Activated T-helper 1 cell treated with anti-CD3 and anti-CD28 coated beads, Interleukin-12 subunit alpha, Interleukin-12 subunit beta, Interleukin-2, Interleukin-4 antibody, amounts not matched to agents 30 ng/mL and 10 ng/mL and 1 ng/mL, durations not matched to agents 14 hours and 24 hours and 36 hours (primary cell): ENCODE measurements at regions not wholly inside any gene's neighbourhood (a gene's known extent, or its start where the extent isn't known, plus 50 kb on each side); places are given as distances from the start of the nearest gene placed in this dataset.
A peak's percentile ranks its signal among the peaks of the same experiment; 100 is the strongest.
"Not testable (repeated sequence)": the region's sequence is repeated elsewhere in the genome, so short reads cannot be mapped to it uniquely, and the experiment has no call there.

Experiments
- DNase-seq: peaks from one replicate; pipeline ENCODE4 v3.0.0; 2021; ENCODE audit warnings: low spot score
- H3K27ac Mint-ChIP-seq: one replicate; pipeline ENCODE4 v1.8.0; 2021; ENCODE audit warnings: mild to moderate bottlenecking, mixed read lengths
- H3K27me3 Mint-ChIP-seq: one replicate; pipeline ENCODE4 v1.8.0; 2022; ENCODE audit warnings: mild to moderate bottlenecking, moderate library complexity, mixed read lengths; ENCODE audit not compliant: insufficient read depth
- H3K36me3 Mint-ChIP-seq: one replicate; pipeline ENCODE4 v1.8.0; 2021; ENCODE audit warnings: low read depth, mixed read lengths
- H3K4me1 Mint-ChIP-seq: one replicate; pipeline ENCODE4 v1.8.0; 2021; ENCODE audit warnings: low read depth, mixed read lengths
- H3K4me3 Mint-ChIP-seq: one replicate; pipeline ENCODE4 v1.8.0; 2021; ENCODE audit warnings: mild to moderate bottlenecking, moderate library complexity, mixed read lengths
- H3K9me3 Mint-ChIP-seq: one replicate; pipeline ENCODE4 v1.8.0; 2021; ENCODE audit warnings: mixed read lengths
- intact Hi-C: fragments of 100-400 bp; cut with micrococcal nuclease; formaldehyde crosslinking; loops from one replicate; pipeline ENCODE4 v1.15.1; 2024

DNA sequence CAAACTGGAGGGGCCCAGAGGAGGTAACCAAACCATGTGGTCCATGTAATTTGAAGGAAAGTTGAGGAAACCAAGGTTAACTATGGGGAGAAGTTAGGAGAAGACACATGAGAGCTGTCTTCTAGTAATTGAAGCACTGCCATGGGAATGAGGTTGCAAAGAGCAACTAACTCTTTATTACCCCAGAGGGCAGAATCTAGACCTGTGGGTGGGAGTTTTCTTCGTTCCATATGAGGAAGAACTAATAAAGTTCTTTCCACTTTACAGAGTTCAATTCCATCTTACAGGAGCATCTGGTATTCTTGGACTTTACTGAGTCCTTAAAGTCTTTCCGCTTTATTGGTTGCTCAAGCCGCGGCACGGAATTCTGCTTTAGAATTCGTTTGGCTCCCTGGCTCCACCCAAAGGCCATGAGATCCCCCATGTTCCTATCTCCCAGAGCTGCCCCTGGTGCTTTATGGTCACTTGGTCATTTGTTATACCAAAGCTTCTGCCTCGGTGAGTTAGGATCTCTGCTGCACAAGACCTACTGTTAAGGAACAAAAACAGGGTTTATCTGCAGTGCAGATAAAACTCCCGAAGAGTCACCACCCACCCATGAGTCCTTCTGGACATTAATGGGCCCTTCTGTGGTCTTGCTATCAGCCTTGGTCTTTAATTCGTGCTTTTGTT lies 89.5 kb upstream of the UMPS start:
- H3K36me3 Mint-ChIP-seq, result no peaks in the 10 kb centered on the region
- intact Hi-C loops, result loop anchor here (1.0 to 2.0 kb wide), 2 partner anchors 10 to 48 kb away; no protein-coding TSS in a partner anchor
- peaks cover 45% of the 10 kb centered on the region for H3K4me1 Mint-ChIP-seq
- H3K4me3 Mint-ChIP-seq, result no peak overlapping the region
- H3K27ac Mint-ChIP-seq, result no peak overlapping the region
- no peak for DNase-seq
- peaks cover 56% of the 10 kb centered on the region for H3K27me3 Mint-ChIP-seq
- peaks cover 4% of the 10 kb centered on the region for H3K9me3 Mint-ChIP-seq

DNA sequence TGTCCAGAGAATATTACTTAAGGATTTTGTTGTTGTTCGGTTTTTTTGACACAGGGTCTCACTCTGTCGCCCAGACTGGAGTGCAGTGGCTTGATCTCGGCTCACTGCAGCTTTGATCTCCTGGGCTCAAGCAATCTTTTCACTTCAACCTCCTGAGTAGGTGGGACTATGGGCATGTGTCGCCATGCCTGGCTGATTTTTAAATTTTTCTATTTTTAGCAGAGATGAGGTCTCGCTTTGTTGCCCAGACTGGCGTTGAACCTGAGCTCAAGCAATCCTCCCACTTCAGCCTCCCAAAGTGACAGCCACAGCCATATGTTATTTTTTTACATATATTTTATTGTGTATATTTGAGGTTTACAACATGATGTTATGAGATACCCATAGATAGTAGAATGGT lies 86.8 kb upstream of the UMPS start:
- intact Hi-C loops, result no loop called here
- no peak for DNase-seq
- Mint-ChIP-seq H3K4me1 (peaks cover 27% of the 10 kb centered on the region), H3K27me3 (peaks cover 49% of the 10 kb centered on the region), H3K27ac (no peak overlapping the region), H3K9me3 (peaks cover 4% of the 10 kb centered on the region), H3K4me3 (no peak overlapping the region), H3K36me3 (no peaks in the 10 kb centered on the region)

DNA sequence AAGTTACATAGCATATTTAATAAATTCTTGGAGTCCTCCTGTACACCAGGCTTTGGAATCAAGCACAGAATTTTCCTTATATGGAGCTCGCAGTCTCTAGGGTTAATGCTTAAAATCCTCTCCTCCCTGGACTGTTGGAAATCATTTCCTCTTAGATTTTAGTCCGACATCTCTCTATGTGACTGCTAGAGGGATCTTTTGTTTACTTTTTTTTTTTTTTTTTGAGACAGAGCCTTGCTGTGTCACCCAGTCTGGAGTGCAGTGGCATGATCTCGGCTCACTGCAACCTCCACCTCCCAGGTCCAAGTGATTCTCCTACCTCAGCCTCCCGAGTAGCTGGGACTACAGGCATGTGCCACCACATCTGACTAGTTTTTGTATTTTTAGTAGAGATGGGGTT lies 84.1 kb upstream of the UMPS start:
- H3K36me3 Mint-ChIP-seq, H3K9me3 Mint-ChIP-seq, H3K27ac Mint-ChIP-seq, intact Hi-C loops, DNase-seq, H3K4me3 Mint-ChIP-seq: not testable (repeated sequence)
- Mint-ChIP-seq H3K4me1 (peaks cover 18% of the 10 kb centered on the region), H3K27me3 (peaks cover 49% of the 10 kb centered on the region)

DNA sequence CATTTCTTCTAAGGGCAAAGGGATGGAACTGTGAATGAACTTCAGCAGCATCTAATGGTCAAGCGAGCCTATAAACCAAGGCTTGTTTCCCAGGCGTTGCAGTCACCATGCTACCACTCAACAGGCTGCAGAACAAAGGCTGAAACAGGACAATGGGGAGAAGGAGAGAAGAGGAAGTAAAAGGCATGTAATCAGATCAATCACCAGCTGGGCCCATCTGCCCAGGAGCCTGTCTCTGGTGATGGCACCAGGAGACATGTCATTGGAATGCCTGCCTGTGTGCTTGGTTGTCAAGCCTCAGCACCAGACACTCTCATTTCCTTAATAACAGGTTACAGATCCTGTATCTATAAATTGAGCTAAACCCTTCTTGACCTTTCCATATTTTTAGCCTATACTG lies 81.7 kb upstream of the UMPS start:
- Mint-ChIP-seq H3K27me3 (peaks cover 32% of the 10 kb centered on the region), H3K36me3 (no peaks in the 10 kb centered on the region), H3K27ac (no peak overlapping the region), H3K4me3 (no peak overlapping the region), H3K4me1 (peaks cover 15% of the 10 kb centered on the region), H3K9me3 (peaks cover 4% of the 10 kb centered on the region)
- intact Hi-C loops, result no loop called here
- DNase-seq, result no peak

DNA sequence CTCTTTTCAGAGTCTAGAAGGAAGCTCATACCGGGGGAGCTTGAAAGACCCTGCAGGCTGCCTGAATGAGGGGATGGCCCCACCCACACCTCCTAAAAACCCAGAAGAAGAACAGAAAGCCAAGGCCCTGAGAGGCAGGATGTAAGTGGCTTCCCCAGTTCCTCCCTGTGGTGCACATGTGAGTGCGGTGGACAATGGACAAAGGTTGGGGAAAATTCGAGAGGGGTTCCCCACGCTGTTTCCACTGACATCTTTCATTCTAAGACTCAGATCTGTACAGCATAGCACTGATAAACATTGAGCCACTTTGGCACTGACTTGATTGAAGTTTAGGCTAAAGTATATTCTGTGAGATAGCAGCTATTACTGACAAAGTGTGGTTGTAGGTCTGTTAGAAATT lies 79.5 kb upstream of the UMPS start:
- H3K27ac Mint-ChIP-seq, result peak overlapping the region; percentile 27
- H3K36me3 Mint-ChIP-seq, result no peaks in the 10 kb centered on the region
- intact Hi-C loops, result loop anchor here (1.0 to 5.0 kb wide), 3 partner anchors 10 to 402 kb away; partner anchors contain the start of gene UMPS
- no peaks in the 10 kb centered on the region for H3K9me3 Mint-ChIP-seq
- H3K4me1 Mint-ChIP-seq, result peaks cover 15% of the 10 kb centered on the region
- no peak overlapping the region for H3K4me3 Mint-ChIP-seq
- H3K27me3 Mint-ChIP-seq, result peaks cover 32% of the 10 kb centered on the region
- no peak for DNase-seq

DNA sequence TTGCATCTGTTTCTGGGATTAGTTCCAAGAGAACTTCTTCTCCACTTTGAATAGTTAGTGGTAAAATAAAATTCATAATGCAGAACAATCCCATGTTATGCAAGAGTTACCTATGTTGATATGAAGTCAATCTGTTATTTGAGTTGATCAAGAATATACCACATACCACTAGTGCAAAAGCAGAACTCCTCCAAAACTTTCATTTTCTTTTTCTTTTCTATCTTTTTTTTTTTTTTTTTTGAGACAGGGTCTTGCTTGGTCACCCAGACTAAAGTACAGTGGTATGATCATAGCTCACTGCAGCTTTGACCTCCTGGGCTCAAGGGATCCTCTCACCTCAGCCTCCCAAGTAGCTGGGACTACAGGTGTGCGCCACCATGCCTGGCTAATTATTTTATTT lies 78.8 kb upstream of the UMPS start:
- not testable (repeated sequence) for DNase-seq, H3K36me3 Mint-ChIP-seq, H3K4me3 Mint-ChIP-seq, H3K27ac Mint-ChIP-seq, H3K9me3 Mint-ChIP-seq
- intact Hi-C loops, result loop anchor here (5.0 kb wide), 2 partner anchors 81 to 401 kb away; partner anchors contain the start of gene UMPS
- peaks cover 30% of the 10 kb centered on the region for H3K27me3 Mint-ChIP-seq
- peaks cover 15% of the 10 kb centered on the region for H3K4me1 Mint-ChIP-seq

DNA sequence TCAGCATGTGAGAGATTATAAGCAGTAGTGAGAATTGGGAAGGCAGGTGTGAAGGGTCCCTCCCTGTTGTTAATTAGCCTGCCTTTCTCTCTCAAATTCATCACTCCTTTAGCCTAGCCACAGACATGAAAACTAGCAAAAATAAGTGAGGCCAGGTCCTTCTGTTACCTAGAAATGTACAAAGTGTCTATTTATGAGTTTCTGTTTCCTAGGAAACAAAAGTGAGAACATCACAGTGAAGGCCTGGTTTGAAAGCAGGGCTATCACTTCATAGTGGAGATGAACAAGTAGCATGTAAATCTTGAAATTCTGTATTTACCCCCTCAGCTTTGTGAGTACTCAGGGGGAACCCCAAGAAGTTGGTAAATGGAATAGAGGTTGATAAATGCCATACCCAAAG lies 78.2 kb upstream of the UMPS start:
- peaks cover 15% of the 10 kb centered on the region for H3K4me1 Mint-ChIP-seq
- no peak overlapping the region for H3K4me3 Mint-ChIP-seq
- H3K27me3 Mint-ChIP-seq, result peaks cover 33% of the 10 kb centered on the region
- H3K36me3 Mint-ChIP-seq, result no peaks in the 10 kb centered on the region
- no peak overlapping the region for H3K27ac Mint-ChIP-seq
- no peaks in the 10 kb centered on the region for H3K9me3 Mint-ChIP-seq
- intact Hi-C loops, result loop anchor here (5.0 kb wide), 2 partner anchors 80 to 400 kb away; partner anchors contain the start of gene UMPS
- no peak for DNase-seq

DNA sequence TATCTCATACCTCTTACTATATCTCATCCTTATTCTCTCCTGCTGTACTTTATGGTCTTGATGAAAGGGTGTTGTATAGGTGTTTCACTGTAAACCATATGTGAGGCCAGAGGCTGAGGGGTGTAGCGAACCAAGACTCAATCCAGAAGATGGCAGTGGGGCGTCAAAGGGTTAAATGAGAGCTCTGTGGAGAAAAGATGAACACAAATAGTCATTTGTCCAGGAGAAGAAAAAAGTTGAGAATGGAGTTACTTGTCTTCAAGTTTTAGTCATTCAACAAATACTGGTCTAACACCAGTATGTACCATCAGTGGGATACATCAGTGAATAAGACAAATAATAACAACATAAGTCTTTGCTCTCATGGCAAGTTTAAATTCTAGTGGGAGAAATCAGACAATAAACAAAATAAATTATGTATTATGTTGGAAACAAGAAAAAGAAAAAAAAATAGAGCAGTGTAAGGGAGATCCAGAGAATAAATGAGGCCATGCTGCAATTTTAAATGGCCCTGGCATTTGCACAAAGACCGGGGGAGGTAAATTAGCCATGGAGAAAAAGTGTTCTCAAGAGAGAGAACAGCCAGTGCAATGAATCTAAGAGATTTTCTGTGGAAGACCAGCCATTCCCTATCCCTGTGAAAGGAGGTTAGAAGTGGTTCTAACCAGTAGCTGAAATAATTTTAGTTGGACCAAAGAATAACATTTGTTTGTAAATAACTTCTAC lies 77.0 kb upstream of the UMPS start:
- no peaks in the 10 kb centered on the region for H3K9me3 Mint-ChIP-seq
- H3K36me3 Mint-ChIP-seq, result no peaks in the 10 kb centered on the region
- H3K27ac Mint-ChIP-seq, result no peak overlapping the region
- no peak for DNase-seq
- H3K27me3 Mint-ChIP-seq, result peaks cover 28% of the 10 kb centered on the region
- H3K4me1 Mint-ChIP-seq, result peaks cover 15% of the 10 kb centered on the region
- no peak overlapping the region for H3K4me3 Mint-ChIP-seq
- intact Hi-C loops, result loop anchor here (5.0 kb wide), 2 partner anchors 79 to 399 kb away; partner anchors contain the start of gene UMPS

DNA sequence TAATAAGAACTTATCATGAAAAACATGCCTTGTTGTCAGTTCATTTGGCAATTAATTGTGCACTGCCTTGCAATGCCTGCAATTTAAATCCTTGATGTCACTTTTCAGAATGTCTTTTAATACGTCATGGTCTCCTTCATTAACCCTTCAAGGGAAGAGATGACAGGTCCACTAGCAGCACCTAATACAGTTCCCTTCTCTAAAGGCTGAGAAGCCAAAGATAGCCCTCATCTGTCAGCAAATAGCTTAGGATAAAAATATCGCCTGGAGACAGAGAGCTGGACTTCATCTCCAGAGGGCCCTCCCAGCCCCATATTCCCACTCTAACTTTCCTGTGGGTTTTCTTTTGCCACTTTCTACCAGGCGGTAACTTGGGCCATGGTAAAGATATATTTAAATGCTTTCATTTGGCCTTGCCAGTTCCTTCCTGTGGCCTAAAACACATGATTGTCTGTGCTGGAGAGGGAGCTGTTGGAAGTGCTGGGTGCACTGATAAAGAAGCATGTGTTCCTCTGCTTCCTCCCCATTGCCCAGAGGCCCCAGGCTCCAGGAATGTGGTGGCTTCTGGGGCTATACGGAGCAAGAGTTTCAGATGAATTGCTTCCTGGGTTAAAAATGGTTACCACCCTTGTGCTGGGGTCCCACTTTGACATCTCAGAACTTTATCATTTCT lies 76.3 kb upstream of the UMPS start:
- intact Hi-C loops, result loop anchor here (5.0 kb wide), 2 partner anchors 78 to 398 kb away; partner anchors contain the start of gene UMPS
- H3K4me1 Mint-ChIP-seq, result peaks cover 15% of the 10 kb centered on the region

DNA sequence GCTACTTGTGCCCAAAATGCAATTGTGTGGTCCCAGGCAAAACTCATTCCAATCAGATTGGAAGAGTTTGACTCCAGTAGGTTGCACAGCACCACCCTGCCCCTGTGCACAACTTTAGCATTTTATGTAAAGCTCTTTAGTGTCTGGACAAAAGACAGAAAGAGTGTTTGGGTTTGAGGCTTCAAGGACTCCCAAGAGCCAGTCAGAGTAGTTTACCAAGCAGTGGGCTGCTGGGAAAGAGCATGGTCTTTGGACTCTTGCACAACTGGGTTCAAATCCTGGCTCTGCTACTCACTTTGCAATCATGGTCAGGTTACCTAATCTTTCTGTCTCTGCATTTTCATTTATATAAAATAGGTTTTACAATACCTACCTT lies 75.8 kb upstream of the UMPS start:
- DNase-seq, result no peak
- H3K27me3 Mint-ChIP-seq, result peaks cover 25% of the 10 kb centered on the region
- intact Hi-C loops, result loop anchor here (5.0 kb wide), 2 partner anchors 78 to 398 kb away; partner anchors contain the start of gene UMPS
- no peak overlapping the region for H3K4me3 Mint-ChIP-seq
- H3K27ac Mint-ChIP-seq, result no peak overlapping the region
- H3K36me3 Mint-ChIP-seq, result no peaks in the 10 kb centered on the region
- peaks cover 15% of the 10 kb centered on the region for H3K4me1 Mint-ChIP-seq
- no peaks in the 10 kb centered on the region for H3K9me3 Mint-ChIP-seq

More for the DNA sequence above, 76.3 kb upstream of the UMPS start:
- no peak for DNase-seq
- Mint-ChIP-seq H3K4me3 (no peak overlapping the region), H3K36me3 (no peaks in the 10 kb centered on the region), H3K9me3 (no peaks in the 10 kb centered on the region), H3K27ac (no peak overlapping the region), H3K27me3 (peaks cover 24% of the 10 kb centered on the region)

DNA sequence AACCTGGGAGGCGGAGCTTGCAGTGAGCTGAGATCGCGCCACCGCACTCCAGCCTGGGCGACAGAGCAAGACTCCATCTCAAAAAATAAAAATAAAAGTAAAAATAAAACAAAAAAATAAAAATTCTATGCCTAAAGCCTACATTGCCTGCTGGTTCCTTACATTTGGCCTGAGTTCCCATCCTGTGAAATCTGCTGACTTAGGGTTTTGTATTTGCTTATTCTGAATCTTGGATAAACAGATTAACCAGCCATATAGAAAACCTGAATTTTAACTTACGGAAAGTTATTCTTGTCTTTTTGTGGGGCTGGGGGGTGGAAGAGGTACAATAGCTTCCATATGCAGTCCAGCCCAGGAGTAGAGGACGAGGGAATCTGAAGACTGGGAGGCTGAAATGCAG lies 73.7 kb upstream of the UMPS start:
- H3K4me3 Mint-ChIP-seq, result no peak overlapping the region

DNA sequence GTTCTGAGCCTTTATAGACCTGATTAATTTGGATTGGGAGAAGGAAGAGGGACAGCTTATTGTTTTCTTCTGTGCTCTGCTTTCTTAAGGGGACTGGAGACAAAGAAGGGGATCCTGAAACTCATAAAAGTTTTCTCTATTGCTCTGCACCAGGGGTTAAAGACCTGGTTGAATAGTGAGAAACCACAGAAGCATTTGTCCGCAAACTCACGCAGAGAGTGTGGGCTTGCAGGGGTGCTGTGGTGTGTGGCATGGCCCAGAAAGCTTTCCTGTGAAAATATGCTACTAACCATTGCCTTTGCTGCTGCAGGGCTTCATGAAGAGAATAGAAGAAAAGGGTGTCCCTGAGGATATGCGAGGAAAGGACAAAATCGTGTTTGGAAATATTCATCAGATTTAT lies 73.1 kb upstream of the UMPS start:
- Mint-ChIP-seq H3K27ac (no peak overlapping the region), H3K9me3 (no peaks in the 10 kb centered on the region), H3K4me1 (peaks cover 5% of the 10 kb centered on the region), H3K4me3 (no peak overlapping the region), H3K27me3 (peaks cover 33% of the 10 kb centered on the region), H3K36me3 (no peaks in the 10 kb centered on the region)
- intact Hi-C loops, result no loop called here
- no peak for DNase-seq

More for the DNA sequence above, 73.7 kb upstream of the UMPS start:
- intact Hi-C loops, result no loop called here
- Mint-ChIP-seq H3K9me3 (no peaks in the 10 kb centered on the region), H3K27me3 (peaks cover 33% of the 10 kb centered on the region), H3K27ac (no peak overlapping the region), H3K36me3 (no peaks in the 10 kb centered on the region), H3K4me1 (peaks cover 5% of the 10 kb centered on the region)
- no peak for DNase-seq

DNA sequence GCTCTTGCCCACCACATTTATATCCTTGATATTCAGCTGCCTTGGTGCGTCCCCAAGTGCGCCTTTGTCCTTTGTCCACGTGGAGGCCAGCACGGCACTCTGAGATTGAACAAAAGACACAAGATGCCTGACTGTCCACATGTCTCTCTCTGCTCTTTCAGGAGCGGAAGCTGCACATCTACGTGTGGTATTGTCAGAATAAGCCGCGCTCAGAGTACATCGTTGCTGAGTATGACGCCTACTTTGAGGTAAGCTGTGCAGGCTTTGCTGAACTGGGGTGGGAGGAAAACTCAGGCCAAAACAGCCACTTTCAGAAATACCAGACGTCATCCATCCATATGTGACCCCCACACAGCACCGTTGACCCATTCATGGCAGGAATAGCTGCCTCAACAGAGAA lies 72.0 kb upstream of the UMPS start:
- no peaks in the 10 kb centered on the region for H3K36me3 Mint-ChIP-seq
- no peak overlapping the region for H3K4me3 Mint-ChIP-seq
- no peaks in the 10 kb centered on the region for H3K9me3 Mint-ChIP-seq
- no peak for DNase-seq
- no peak overlapping the region for H3K27ac Mint-ChIP-seq
- intact Hi-C loops, result no loop called here
- H3K4me1 Mint-ChIP-seq, result peaks cover 5% of the 10 kb centered on the region
- peaks cover 35% of the 10 kb centered on the region for H3K27me3 Mint-ChIP-seq
